Breast epithelium (tissue), 4 donors: ENCODE measurements at regions not wholly inside any gene's neighbourhood (a gene's known extent, or its start where the extent isn't known, plus 50 kb on each side); places are given as distances from the start of the nearest gene placed in this dataset.

Source experiments
- DNase-seq, 2 donors: peaks; one replicate each; pipeline ENCODE4 v3.0.0-alpha.2; 2019; ENCODE audit warnings: low spot score in 2 of 2
- H3K27ac ChIP-seq, 2 donors: fragments of 200-600 bp; sonication (generic) in 1 of 2; one replicate each; pipeline ENCODE4 v1.5.1; 2016 to 2019; ENCODE audit warnings: mild to moderate bottlenecking in 1 of 2
- H3K27me3 ChIP-seq, 2 donors: fragments of 200-600 bp; sonication (generic) in 1 of 2; one replicate each; pipeline versions ENCODE4 v1.5.1 to v1.6.0; 2017 to 2019; ENCODE audit warnings: control low read depth in 1 of 2, mild to moderate bottlenecking in 1 of 2
- H3K36me3 ChIP-seq: fragments of 200-600 bp; one replicate; pipeline ENCODE4 v1.5.1; 2019
- H3K4me1 ChIP-seq, 2 donors: fragments of 200-600 bp; sonication (generic); one replicate each; pipeline ENCODE4 v1.5.1; 2016 to 2019; ENCODE audit warnings: control low read depth in 1 of 2
- H3K4me3 ChIP-seq, 3 donors: fragments of 200-600 bp; sonication (generic); 1 replicate in 2 of 3; 2 replicates in 1 of 3; pipeline ENCODE4 v1.5.1; 2016 to 2019; ENCODE audit warnings: mild to moderate bottlenecking in 3 of 3, moderate library complexity in 2 of 3
- H3K9me3 ChIP-seq, 2 donors: fragments of 200-600 bp; sonication (generic) in 1 of 2; one replicate each; pipeline ENCODE4 v1.5.1; 2016 to 2019; ENCODE audit warnings: control low read depth in 1 of 2
- CTCF ChIP-seq, 3 donors: fragments of 450-650 bp; IDR thresholded peaks; one replicate each; pipeline ENCODE4 v1.5.1; 2016 to 2017; ENCODE audit warnings: antibody characterized with exemption in 3 of 3, mild to moderate bottlenecking in 3 of 3, moderate library complexity in 3 of 3
- POLR2A ChIP-seq: fragments of 450-650 bp; IDR thresholded peaks from one replicate; pipeline ENCODE4 v1.6.1; 2016; ENCODE audit warnings: antibody characterized with exemption, mild to moderate bottlenecking, moderate library complexity
- POLR2AphosphoS5 ChIP-seq, 3 donors: sonication (generic); formaldehyde crosslinking; IDR thresholded peaks; one replicate each; pipeline ENCODE4 v1.6.1; 2017; ENCODE audit warnings: antibody characterized with exemption in 3 of 3
- intact Hi-C: fragments of 100-400 bp; cut with DNase I; formaldehyde crosslinking; loops from one replicate; pipeline ENCODE4 v1.15.1; 2023; ENCODE audit warnings: low total_unique reads

GRCh38 chrX:21150208-21150607 is 224.0 kb upstream of the CNKSR2 start:
- peaks cover 0 to 3% of the 10 kb centered on the region in 2 donors for H3K9me3 ChIP-seq
- H3K4me3 ChIP-seq, result no peak overlapping the region
- no peak for DNase-seq
- intact Hi-C loops, result no loop called here
- peaks cover 0 to 7% of the 10 kb centered on the region in 2 donors for H3K27me3 ChIP-seq
- no peak overlapping the region for H3K27ac ChIP-seq
- H3K4me1 ChIP-seq, result no peaks in the 10 kb centered on the region
- no peak for TF ChIP-seq POLR2A
- no peak for TF ChIP-seq POLR2AphosphoS5 (IDR thresholded peaks at IDR 0.05)
- TF ChIP-seq CTCF (IDR thresholded peaks at IDR 0.05), result no peak
- no peaks in the 10 kb centered on the region for H3K36me3 ChIP-seq

GRCh38 chrX:21151051-21151450 is 223.2 kb upstream of the CNKSR2 start:
- intact Hi-C loops, result no loop called here
- no peaks in the 10 kb centered on the region for H3K9me3 ChIP-seq
- TF ChIP-seq CTCF (IDR thresholded peaks at IDR 0.05), result no peak
- no peak for TF ChIP-seq POLR2AphosphoS5 (IDR thresholded peaks at IDR 0.05)
- TF ChIP-seq POLR2A, result no peak
- no peaks in the 10 kb centered on the region for H3K4me1 ChIP-seq
- peaks cover 0 to 7% of the 10 kb centered on the region in 2 donors for H3K27me3 ChIP-seq
- H3K36me3 ChIP-seq, result no peaks in the 10 kb centered on the region
- no peak overlapping the region for H3K27ac ChIP-seq
- H3K4me3 ChIP-seq, result no peak overlapping the region
- DNase-seq, result no peak

GRCh38 chrX:21153033-21153432 is 221.2 kb upstream of the CNKSR2 start:
- Histone ChIP-seq H3K4me1 (no peaks in the 10 kb centered on the region), H3K36me3 (no peaks in the 10 kb centered on the region), H3K27me3 (no peaks in the 10 kb centered on the region), H3K27ac (peak overlapping the region in 1 of 2 donors; percentile 34), H3K9me3 (no peaks in the 10 kb centered on the region), H3K4me3 (no peak overlapping the region)
- TF ChIP-seq CTCF (IDR thresholded peaks at IDR 0.05), result no peak
- no peak for TF ChIP-seq POLR2AphosphoS5 (IDR thresholded peaks at IDR 0.05)
- no peak for TF ChIP-seq POLR2A
- intact Hi-C loops, result no loop called here
- DNase-seq, result no peak

GRCh38 chrX:21153503-21153902 is 220.7 kb upstream of the CNKSR2 start:
- no peaks in the 10 kb centered on the region for H3K36me3 ChIP-seq
- TF ChIP-seq CTCF (IDR thresholded peaks at IDR 0.05), result no peak
- TF ChIP-seq POLR2AphosphoS5 (IDR thresholded peaks at IDR 0.05), result no peak
- no peak for TF ChIP-seq POLR2A
- peak overlapping the region in 1 of 2 donors; percentile 34 for H3K27ac ChIP-seq
- DNase-seq, result peak in 1 of 2 donors; percentile 18
- H3K9me3 ChIP-seq, result no peaks in the 10 kb centered on the region
- no peak overlapping the region for H3K4me3 ChIP-seq
- H3K27me3 ChIP-seq, result no peaks in the 10 kb centered on the region
- intact Hi-C loops, result no loop called here
- H3K4me1 ChIP-seq, result no peaks in the 10 kb centered on the region

GRCh38 chrX:21155916-21156315 is 218.3 kb upstream of the CNKSR2 start:
- intact Hi-C loops, result no loop called here
- TF ChIP-seq POLR2A (no peak), CTCF (IDR thresholded peaks at IDR 0.05) (no peak), POLR2AphosphoS5 (IDR thresholded peaks at IDR 0.05) (no peak)
- H3K27me3 ChIP-seq, result no peaks in the 10 kb centered on the region

More at GRCh38 chrX:21155916-21156315, 218.3 kb upstream of the CNKSR2 start:
- H3K4me3 ChIP-seq, result no peak overlapping the region
- no peaks in the 10 kb centered on the region for H3K36me3 ChIP-seq
- no peaks in the 10 kb centered on the region for H3K9me3 ChIP-seq
- no peak for DNase-seq
- H3K4me1 ChIP-seq, result no peaks in the 10 kb centered on the region
- H3K27ac ChIP-seq, result no peak overlapping the region
